ENCODE measurements at regions not wholly inside any gene's neighbourhood (a gene's known extent, or its start where the extent isn't known, plus 50 kb on each side); places are given as distances from the start of the nearest gene placed in this dataset.
A peak's percentile ranks its signal among the peaks of the same experiment; 100 is the strongest.

GRCh38 chr5:171604195-171604594 lies 181.4 kb upstream of the SMIM23 start:
- no peak for DNase-seq (ENCODE audit: low spot score)

- no peak for DNase-seq (ENCODE audit: low spot score)
These were observed 179.1 kb upstream of the SMIM23 start for GRCh38 chr5:171606414-171607024.

GRCh38 chr5:171607863-171608262 lies 177.8 kb upstream of the SMIM23 start:
- no peak for DNase-seq (ENCODE audit: low spot score)

- no peak for DNase-seq (ENCODE audit: low spot score)
These were observed 175.7 kb upstream of the SMIM23 start for GRCh38 chr5:171609806-171610452.

- DNase-seq (ENCODE audit: low spot score) = no peak
These were observed 174.9 kb upstream of the SMIM23 start for GRCh38 chr5:171610686-171611085.

- no peak for DNase-seq (ENCODE audit: low spot score)
These were observed 172.9 kb upstream of the SMIM23 start for GRCh38 chr5:171612749-171613148.

GRCh38 chr5:171614511-171614910 lies 171.1 kb upstream of the SMIM23 start:
- peak; percentile 13 for DNase-seq (ENCODE audit: low spot score)

GRCh38 chr5:171614971-171615653 lies 170.5 kb upstream of the SMIM23 start:
- peak; percentile 22 for DNase-seq (ENCODE audit: low spot score)

GRCh38 chr5:171615705-171616640 lies 169.6 kb upstream of the SMIM23 start:
- no peak for DNase-seq (ENCODE audit: low spot score)

- DNase-seq (ENCODE audit: low spot score) = no peak
These were observed 168.4 kb upstream of the SMIM23 start for GRCh38 chr5:171617266-171617665.

GRCh38 chr5:171617817-171618591 lies 167.6 kb upstream of the SMIM23 start:
- no peak for DNase-seq (ENCODE audit: low spot score)

- DNase-seq (ENCODE audit: low spot score) = no peak
These were observed 166.4 kb upstream of the SMIM23 start for GRCh38 chr5:171619196-171619595.

- no peak for DNase-seq (ENCODE audit: low spot score)
These were observed 165.9 kb upstream of the SMIM23 start for GRCh38 chr5:171619744-171620143.

GRCh38 chr5:171622010-171622409 lies 163.6 kb upstream of the SMIM23 start:
- no peak for DNase-seq (ENCODE audit: low spot score)

GRCh38 chr5:171623107-171623506 lies 162.5 kb upstream of the SMIM23 start:
- DNase-seq (ENCODE audit: low spot score) = no peak

GRCh38 chr5:171623551-171624097 lies 162.0 kb upstream of the SMIM23 start:
- peak; percentile 11 for DNase-seq (ENCODE audit: low spot score)

GRCh38 chr5:171624396-171624795 lies 161.2 kb upstream of the SMIM23 start:
- DNase-seq (ENCODE audit: low spot score) = no peak

- no peak for DNase-seq (ENCODE audit: low spot score)
These were observed 160.0 kb upstream of the SMIM23 start for GRCh38 chr5:171625646-171626045.

GRCh38 chr5:171627936-171628632 lies 157.5 kb upstream of the SMIM23 start:
- no peak for DNase-seq (ENCODE audit: low spot score)

- no peak for DNase-seq (ENCODE audit: low spot score)
These were observed 157.0 kb upstream of the SMIM23 start for GRCh38 chr5:171628633-171628974.

- no peak for DNase-seq (ENCODE audit: low spot score)
These were observed 156.4 kb upstream of the SMIM23 start for GRCh38 chr5:171629221-171629620.
